Testis (tissue), 2 donors: ENCODE measurements at regions not wholly inside any gene's neighbourhood (a gene's known extent, or its start where the extent isn't known, plus 50 kb on each side); places are given as distances from the start of the nearest gene placed in this dataset.

Experiments
- DNase-seq: peaks from one replicate; pipeline ENCODE4 v3.0.0-alpha.2; 2019
- H3K27ac ChIP-seq, 2 donors: fragments of 200-600 bp; sonication (generic); one replicate each; pipeline ENCODE4 v1.5.1; 2019
- H3K27me3 ChIP-seq: fragments of 200-600 bp; sonication (generic); one replicate; pipeline ENCODE4 v1.5.1; 2019
- H3K36me3 ChIP-seq: fragments of 200-600 bp; sonication (generic); one replicate; pipeline ENCODE4 v1.5.1; 2017; ENCODE audit warnings: low read depth; ENCODE audit errors: missing control alignments
- H3K4me1 ChIP-seq: fragments of 200-600 bp; sonication (generic); one replicate; pipeline ENCODE4 v1.5.1; 2019
- H3K4me3 ChIP-seq, 2 donors: fragments of 200-600 bp; sonication (generic); one replicate each; pipeline ENCODE4 v1.5.1; 2017 to 2019
- H3K9me3 ChIP-seq: fragments of 200-600 bp; sonication (generic); one replicate; pipeline ENCODE4 v1.5.1; 2017
- CTCF ChIP-seq, 3 experiments: fragments of 450-650 bp in 2 of 3; fragments of 200-600 bp in 1 of 3; sonication (generic) in 1 of 3; IDR thresholded peaks; one replicate each; pipeline ENCODE4 v1.5.1; 2016 to 2019; ENCODE audit warnings: antibody characterized with exemption in 3 of 3, mild to moderate bottlenecking in 2 of 3, moderate library complexity in 1 of 3
- POLR2A ChIP-seq: fragments of 450-650 bp; IDR thresholded peaks from one replicate; pipeline ENCODE4 v1.6.1; 2017; ENCODE audit warnings: antibody characterized with exemption, mild to moderate bottlenecking, moderate library complexity
- whole genome bisulfite sequencing, 2 donors: methylation state at CpG; one replicate each; pipeline ENCODE4 v1.1.5; 2018; 5-methylcytosine and 5-hydroxymethylcytosine counted together
- intact Hi-C: fragments of 100-400 bp; cut with DNase I; formaldehyde crosslinking; loops from one replicate; pipeline ENCODE4 v1.15.1; 2023; ENCODE audit warnings: low total_unique reads

- Histone ChIP-seq H3K9me3 (no peaks in the 10 kb centered on the region), H3K27ac (no peak overlapping the region), H3K36me3 (no peaks in the 10 kb centered on the region), H3K4me3 (no peak overlapping the region), H3K4me1 (no peaks in the 10 kb centered on the region), H3K27me3 (no peaks in the 10 kb centered on the region)
- WGBS, 2 donors: 53 to 72% methylated on average over 7 of the region's 7 CpGs
- no peak for DNase-seq
- no peak for TF ChIP-seq POLR2A
- TF ChIP-seq CTCF (IDR thresholded peaks at IDR 0.05): no peak
- intact Hi-C loops: no loop called here
Measured at GRCh38 chr12:127588249-127588648, 678.7 kb upstream of the TMEM132C start.

- Histone ChIP-seq H3K27me3 (no peaks in the 10 kb centered on the region), H3K4me1 (no peaks in the 10 kb centered on the region), H3K27ac (no peak overlapping the region), H3K36me3 (no peaks in the 10 kb centered on the region), H3K4me3 (no peak overlapping the region), H3K9me3 (no peaks in the 10 kb centered on the region)
- 88 to 91% methylated on average over 1 of the region's 1 CpG for WGBS, 2 donors
- intact Hi-C loops: no loop called here
- TF ChIP-seq CTCF (IDR thresholded peaks at IDR 0.05): no peak
- TF ChIP-seq POLR2A: no peak
- no peak for DNase-seq
Measured at GRCh38 chr12:127589541-127589940, 677.4 kb upstream of the TMEM132C start.

- TF ChIP-seq CTCF (IDR thresholded peaks at IDR 0.05) (no peak), POLR2A (no peak)
- DNase-seq: no peak
- H3K4me3 ChIP-seq: no peak overlapping the region
- H3K9me3 ChIP-seq: no peaks in the 10 kb centered on the region
- 82 to 96% methylated on average over 4 of the region's 4 CpGs for WGBS, 2 donors
- no peaks in the 10 kb centered on the region for H3K36me3 ChIP-seq
- no peaks in the 10 kb centered on the region for H3K27me3 ChIP-seq
- no peaks in the 10 kb centered on the region for H3K4me1 ChIP-seq
- intact Hi-C loops: no loop called here
- no peak overlapping the region for H3K27ac ChIP-seq
Measured at GRCh38 chr12:127590868-127591267, 676.1 kb upstream of the TMEM132C start.

GRCh38 chr12:127592245-127592644, 674.7 kb upstream of the TMEM132C start:
- 62 to 68% methylated on average over 5 of the region's 5 CpGs for WGBS, 2 donors
- Histone ChIP-seq H3K9me3 (no peaks in the 10 kb centered on the region), H3K27ac (no peak overlapping the region), H3K4me1 (no peaks in the 10 kb centered on the region), H3K4me3 (no peak overlapping the region), H3K27me3 (no peaks in the 10 kb centered on the region), H3K36me3 (no peaks in the 10 kb centered on the region)
- no peak for DNase-seq
- TF ChIP-seq POLR2A: no peak
- no peak for TF ChIP-seq CTCF (IDR thresholded peaks at IDR 0.05)
- intact Hi-C loops: no loop called here

GRCh38 chr12:127594351-127594970, 672.5 kb upstream of the TMEM132C start:
- intact Hi-C loops: no loop called here
- no peak for TF ChIP-seq CTCF (IDR thresholded peaks at IDR 0.05)
- no peak for TF ChIP-seq POLR2A
- Histone ChIP-seq H3K9me3 (no peaks in the 10 kb centered on the region), H3K27me3 (no peaks in the 10 kb centered on the region), H3K27ac (no peak overlapping the region), H3K4me3 (no peak overlapping the region), H3K36me3 (no peaks in the 10 kb centered on the region), H3K4me1 (no peaks in the 10 kb centered on the region)
- no peak for DNase-seq
- 70 to 79% methylated on average over 5 to 6 of the region's 6 CpGs for WGBS, 2 donors
